DND-41 (cell line): ENCODE measurements at regions not wholly inside any gene's neighbourhood (a gene's known extent, or its start where the extent isn't known, plus 50 kb on each side); places are given as distances from the start of the nearest gene placed in this dataset.

Experiments used
- ATAC-seq: fragments of 200-7000 bp; cut with Tn5 transposase; 3 replicates; pipeline ENCODE4 v1.9.1; 2021; ENCODE audit warnings: low read depth; ENCODE audit not compliant: insufficient read depth
- DNase-seq: peaks from one replicate; pipeline ENCODE4 v3.0.0-alpha.2; 2020
- H2AFZ ChIP-seq: 2 replicates; pipeline ENCODE4 v1.6.0; 2012; ENCODE audit warnings: low read depth, low read length
- H3K27ac ChIP-seq: 2 replicates; pipeline ENCODE4 v1.5.1; 2012; ENCODE audit warnings: low read length, inconsistent platforms
- H3K27me3 ChIP-seq: fragments of 200-600 bp; sonication (generic); 2 replicates; pipeline ENCODE4 v1.6.0; 2012; ENCODE audit warnings: low read length, mild to moderate bottlenecking, inconsistent platforms; ENCODE audit not compliant: insufficient read depth, poor library complexity
- H3K36me3 ChIP-seq: 2 replicates; pipeline ENCODE4 v1.5.1; 2012; ENCODE audit warnings: low read length, inconsistent platforms; ENCODE audit not compliant: insufficient read depth
- H3K4me1 ChIP-seq: 2 replicates; pipeline ENCODE4 v1.5.1; 2012; ENCODE audit warnings: mild to moderate bottlenecking, low read length; ENCODE audit not compliant: insufficient read depth
- H3K4me2 ChIP-seq: 2 replicates; pipeline ENCODE4 v1.6.0; 2012; ENCODE audit warnings: mild to moderate bottlenecking, moderate library complexity, low read length, inconsistent platforms; ENCODE audit not compliant: insufficient read depth
- H3K4me3 ChIP-seq, 2 experiments: fragments of 200-600 bp in 1 of 2; shearing (Covaris generic) in 1 of 2; 2 replicates each; pipeline ENCODE4 v1.5.1; 2012 to 2016; ENCODE audit warnings: inconsistent platforms in 2 of 2, low read length in 2 of 2, mild to moderate bottlenecking in 2 of 2, low read depth in 1 of 2, moderate library complexity in 1 of 2
- H3K79me2 ChIP-seq: 2 replicates; pipeline ENCODE4 v1.6.0; 2012; ENCODE audit warnings: low read length, inconsistent platforms; ENCODE audit not compliant: insufficient read depth
- H3K9ac ChIP-seq: 2 replicates; pipeline ENCODE4 v1.6.0; 2012; ENCODE audit warnings: low read depth, mild to moderate bottlenecking, inconsistent platforms, low read length, moderate library complexity
- H3K9me3 ChIP-seq: 2 replicates; pipeline ENCODE4 v1.5.1; 2012; ENCODE audit warnings: low read length, moderate library complexity, mild to moderate bottlenecking, inconsistent platforms; ENCODE audit not compliant: insufficient read depth, severe bottlenecking
- H4K20me1 ChIP-seq: 2 replicates; pipeline ENCODE4 v1.6.0; 2012; ENCODE audit warnings: low read length; ENCODE audit not compliant: insufficient read depth
- EZH2 ChIP-seq: IDR thresholded peaks from 3 replicates; pipeline ENCODE4 v1.6.1; 2012; ENCODE audit warnings: borderline replicate concordance, low read depth, mild to moderate bottlenecking, moderate library complexity, low read length, inconsistent platforms; ENCODE audit not compliant: severe bottlenecking
- TF ChIP-seq, protein P1 (sequence below): IDR thresholded peaks from 2 replicates; pipeline ENCODE4 v1.5.1; 2012; ENCODE audit warnings: borderline replicate concordance, low read length, moderate library complexity, mild to moderate bottlenecking; ENCODE audit not compliant: poor library complexity, severe bottlenecking; ENCODE audit errors: extremely low read depth

DNA sequence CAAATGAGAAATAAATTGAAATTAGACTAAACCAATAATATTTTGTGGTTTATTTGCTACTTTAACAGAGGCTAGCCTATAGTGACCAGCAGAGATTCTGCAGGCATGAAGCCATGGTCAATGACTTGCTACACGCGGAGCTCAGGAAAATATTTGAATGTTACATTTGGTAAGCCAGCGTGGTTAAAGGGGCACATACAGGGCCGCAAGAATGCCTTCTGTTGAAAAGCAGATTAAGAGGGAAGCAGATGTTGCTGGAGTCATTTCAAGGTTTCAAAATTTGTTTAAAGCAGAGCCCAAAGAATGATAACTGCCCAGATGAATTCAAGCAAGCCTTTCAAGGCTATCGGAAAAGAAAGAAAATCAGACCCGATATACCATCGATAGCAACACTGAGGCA lies 294.3 kb upstream of the MAN1A1 start:
- no peaks in the 10 kb centered on the region for H4K20me1 ChIP-seq
- no peaks in the 10 kb centered on the region for H3K9me3 ChIP-seq
- no peak overlapping the region for H3K9ac ChIP-seq
- no peaks in the 10 kb centered on the region for H3K36me3 ChIP-seq
- no peaks in the 10 kb centered on the region for H3K79me2 ChIP-seq
- peaks cover 4% of the 10 kb centered on the region for H3K4me1 ChIP-seq
- ATAC-seq, result no peak
- H3K27ac ChIP-seq, result no peak overlapping the region
- no peak overlapping the region for H2AFZ ChIP-seq
- DNase-seq, result no peak
- no peak overlapping the region for H3K4me3 ChIP-seq
- no peaks in the 10 kb centered on the region for H3K27me3 ChIP-seq
- TF ChIP-seq EZH2, result no peak
- no peak overlapping the region for H3K4me2 ChIP-seq

DNA sequence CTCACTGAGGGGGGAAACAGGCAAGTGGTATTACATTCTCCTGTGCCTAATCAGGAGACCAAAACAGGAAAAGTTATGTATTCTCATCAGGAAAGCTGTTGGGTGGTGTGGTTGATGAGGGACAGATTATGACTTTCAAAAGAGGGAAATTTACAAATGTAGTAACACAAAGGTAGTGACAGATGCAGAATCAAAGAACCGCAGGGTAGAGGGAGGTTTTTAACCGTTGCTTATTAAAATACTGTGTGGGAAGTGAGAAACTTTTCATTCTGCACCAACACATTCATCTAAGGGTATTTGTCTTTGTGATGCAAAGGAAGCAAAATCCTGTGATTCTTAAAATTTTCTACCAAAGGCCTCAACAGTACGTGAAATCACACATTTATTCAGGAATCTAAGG lies 288.2 kb upstream of the MAN1A1 start:
- Histone ChIP-seq H3K27ac (peak overlapping the region; percentile 67), H3K4me2 (peak overlapping the region; percentile 21), H3K79me2 (no peaks in the 10 kb centered on the region), H3K9ac (peak overlapping the region; percentile 21; the same call in 1 of the 2 replicates), H4K20me1 (no peaks in the 10 kb centered on the region), H3K9me3 (peaks cover 8% of the 10 kb centered on the region), H3K4me3 (no peak overlapping the region), H3K36me3 (no peaks in the 10 kb centered on the region), H3K4me1 (peaks cover 36% of the 10 kb centered on the region), H3K27me3 (no peaks in the 10 kb centered on the region), H2AFZ (no peak overlapping the region)
- ATAC-seq, result no peak
- TF ChIP-seq, protein P1, sequence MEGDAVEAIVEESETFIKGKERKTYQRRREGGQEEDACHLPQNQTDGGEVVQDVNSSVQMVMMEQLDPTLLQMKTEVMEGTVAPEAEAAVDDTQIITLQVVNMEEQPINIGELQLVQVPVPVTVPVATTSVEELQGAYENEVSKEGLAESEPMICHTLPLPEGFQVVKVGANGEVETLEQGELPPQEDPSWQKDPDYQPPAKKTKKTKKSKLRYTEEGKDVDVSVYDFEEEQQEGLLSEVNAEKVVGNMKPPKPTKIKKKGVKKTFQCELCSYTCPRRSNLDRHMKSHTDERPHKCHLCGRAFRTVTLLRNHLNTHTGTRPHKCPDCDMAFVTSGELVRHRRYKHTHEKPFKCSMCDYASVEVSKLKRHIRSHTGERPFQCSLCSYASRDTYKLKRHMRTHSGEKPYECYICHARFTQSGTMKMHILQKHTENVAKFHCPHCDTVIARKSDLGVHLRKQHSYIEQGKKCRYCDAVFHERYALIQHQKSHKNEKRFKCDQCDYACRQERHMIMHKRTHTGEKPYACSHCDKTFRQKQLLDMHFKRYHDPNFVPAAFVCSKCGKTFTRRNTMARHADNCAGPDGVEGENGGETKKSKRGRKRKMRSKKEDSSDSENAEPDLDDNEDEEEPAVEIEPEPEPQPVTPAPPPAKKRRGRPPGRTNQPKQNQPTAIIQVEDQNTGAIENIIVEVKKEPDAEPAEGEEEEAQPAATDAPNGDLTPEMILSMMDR, result no peak
- TF ChIP-seq EZH2, result no peak
- DNase-seq, result no peak

DNA sequence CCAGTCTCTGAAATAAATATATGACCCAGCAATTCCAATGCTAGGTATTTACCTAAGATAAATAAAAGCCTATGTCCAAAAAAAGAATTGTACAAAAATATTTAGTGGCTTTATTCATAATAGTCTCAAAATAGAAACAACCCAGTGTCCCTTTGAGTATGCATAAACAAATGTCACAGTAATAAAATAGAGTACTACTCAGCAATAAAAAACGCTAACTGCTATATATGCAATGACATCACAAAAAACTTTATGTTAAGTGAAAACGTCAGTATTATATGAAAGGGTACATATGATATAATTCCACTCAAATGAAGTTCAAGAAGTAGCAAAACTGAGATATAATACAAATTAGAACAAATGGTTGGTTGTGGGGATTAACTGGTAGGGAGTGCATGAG lies 286.5 kb upstream of the MAN1A1 start:
- DNase-seq (no peak), ATAC-seq (no peak)
- no peak overlapping the region for H3K9ac ChIP-seq
- H4K20me1 ChIP-seq, result no peaks in the 10 kb centered on the region
- H3K27ac ChIP-seq, result no peak overlapping the region
- no peaks in the 10 kb centered on the region for H3K79me2 ChIP-seq
- no peak overlapping the region for H2AFZ ChIP-seq
- peaks cover 36% of the 10 kb centered on the region for H3K4me1 ChIP-seq
- H3K9me3 ChIP-seq, result peaks cover 8% of the 10 kb centered on the region
- H3K4me3 ChIP-seq, result no peak overlapping the region
- H3K27me3 ChIP-seq, result no peaks in the 10 kb centered on the region
- H3K36me3 ChIP-seq, result no peaks in the 10 kb centered on the region
- TF ChIP-seq EZH2, result no peak
- TF ChIP-seq, protein P1, result no peak
- no peak overlapping the region for H3K4me2 ChIP-seq

DNA sequence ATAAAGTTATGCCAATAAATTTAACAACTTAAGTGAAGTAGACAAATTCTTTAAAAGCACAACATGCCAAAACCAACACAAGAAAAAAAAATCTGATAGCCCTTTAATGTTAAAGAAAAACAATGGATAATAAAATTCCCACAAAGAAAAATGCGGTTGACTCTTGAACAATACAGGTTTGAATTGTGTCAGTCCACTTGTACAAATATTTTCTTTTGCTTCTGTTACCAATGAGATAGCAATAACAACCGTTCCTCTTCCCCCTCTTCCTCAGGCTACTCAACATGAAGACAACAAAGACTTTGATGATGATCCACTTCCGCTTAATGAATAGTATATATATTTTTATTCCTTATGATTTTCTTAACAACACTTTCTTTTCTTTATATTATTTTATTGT lies 283.9 kb upstream of the MAN1A1 start:
- ATAC-seq (no peak), DNase-seq (no peak)
- H3K9ac ChIP-seq, result no peak overlapping the region
- no peaks in the 10 kb centered on the region for H3K27me3 ChIP-seq
- no peak overlapping the region for H3K4me2 ChIP-seq
- H3K4me3 ChIP-seq, result no peak overlapping the region
- H3K36me3 ChIP-seq, result no peaks in the 10 kb centered on the region
- H2AFZ ChIP-seq, result no peak overlapping the region
- TF ChIP-seq, protein P1, result no peak
- no peak for TF ChIP-seq EZH2
- no peaks in the 10 kb centered on the region for H3K79me2 ChIP-seq
- peaks cover 28% of the 10 kb centered on the region for H3K4me1 ChIP-seq
- no peaks in the 10 kb centered on the region for H4K20me1 ChIP-seq
- no peak overlapping the region for H3K27ac ChIP-seq
- H3K9me3 ChIP-seq, result peaks cover 8% of the 10 kb centered on the region
